Spleen (tissue), 11 donors: ENCODE measurements at regions not wholly inside any gene's neighbourhood (a gene's known extent, or its start where the extent isn't known, plus 50 kb on each side); places are given as distances from the start of the nearest gene placed in this dataset.
"Not testable (repeated sequence)": the region's sequence is repeated elsewhere in the genome, so short reads cannot be mapped to it uniquely, and the experiment has no call there.

ENCODE experiments used
- DNase-seq: peaks from one replicate; pipeline ENCODE4 v3.0.0-alpha.2; 2020
- H3K27ac ChIP-seq, 8 donors: fragments of 200-600 bp; sonication (generic) in 7 of 8; 1 replicate in 4 of 8; 2 replicates in 4 of 8; pipeline versions ENCODE4 v1.5.0 to v1.8.0; 2016 to 2021; ENCODE audit warnings: inconsistent platforms in 4 of 8, mild to moderate bottlenecking in 4 of 8, moderate library complexity in 1 of 8
- H3K27me3 ChIP-seq, 7 donors: fragments of 200-600 bp; sonication (generic) in 6 of 7; replicated peaks in 1 of 7; 1 replicate in 4 of 7; 2 replicates in 3 of 7; pipeline versions ENCODE4 v1.5.0 to v1.8.0; 2016 to 2021; ENCODE audit warnings: inconsistent platforms in 3 of 7, mild to moderate bottlenecking in 1 of 7
- H3K36me3 ChIP-seq, 6 donors: fragments of 200-600 bp; sonication (generic) in 5 of 6; 1 replicate in 4 of 6; 2 replicates in 2 of 6; pipeline versions ENCODE4 v1.5.0 to v1.8.0; 2016 to 2021; ENCODE audit warnings: inconsistent platforms in 2 of 6
- H3K4me1 ChIP-seq, 6 donors: fragments of 200-600 bp; sonication (generic) in 5 of 6; 1 replicate in 3 of 6; 2 replicates in 3 of 6; pipeline versions ENCODE4 v1.5.0 to v1.8.0; 2016 to 2021; ENCODE audit warnings: inconsistent platforms in 3 of 6
- H3K4me3 ChIP-seq, 8 donors: fragments of 200-600 bp; sonication (generic) in 7 of 8; 1 replicate in 4 of 8; 2 replicates in 4 of 8; pipeline versions ENCODE4 v1.5.0 to v1.8.0; 2016 to 2021; ENCODE audit warnings: inconsistent platforms in 4 of 8, mild to moderate bottlenecking in 4 of 8, moderate library complexity in 2 of 8
- H3K9me3 ChIP-seq, 8 donors: fragments of 200-600 bp; sonication (generic) in 7 of 8; 1 replicate in 4 of 8; 2 replicates in 4 of 8; pipeline versions ENCODE4 v1.5.0 to v1.8.0; 2016 to 2021; ENCODE audit warnings: inconsistent platforms in 4 of 8
- CTCF ChIP-seq, 11 experiments: fragments of 200-600 bp in 7 of 11; fragments of 450-650 bp in 4 of 11; sonication (generic) in 4 of 11; IDR thresholded peaks in 8 of 11; conservative IDR thresholded peaks in 3 of 11; 1 replicate in 7 of 11; 2 replicates in 4 of 11; pipeline versions ENCODE4 v1.4.0 to v1.8.0; 2016 to 2021; ENCODE audit warnings: antibody characterized with exemption in 11 of 11, inconsistent platforms in 4 of 11, mild to moderate bottlenecking in 1 of 11
- POLR2A ChIP-seq, 3 donors: fragments of 450-650 bp; IDR thresholded peaks; one replicate each; pipeline ENCODE4 v1.5.1; 2017; ENCODE audit warnings: antibody characterized with exemption in 3 of 3, mild to moderate bottlenecking in 1 of 3
- POLR2AphosphoS5 ChIP-seq, 3 donors: sonication (generic); formaldehyde crosslinking; IDR thresholded peaks; one replicate each; pipeline ENCODE4 v1.5.1; 2017; ENCODE audit warnings: antibody characterized with exemption in 3 of 3
- WGBS, 5 donors: extraction: QIAGEN DNeasy Blood & Tissue Kit in 3 of 5; methylation state at CpG; one replicate each; pipeline versions ENCODE4 v1.1.5 to v1.1.7; 2013 to 2018; 5-methylcytosine and 5-hydroxymethylcytosine counted together
- intact Hi-C: fragments of 100-400 bp; cut with DNase I; formaldehyde crosslinking; loops from one replicate; pipeline ENCODE4 v1.15.0; 2023; ENCODE audit warnings: low total_unique reads
- donor health status: healthy with polysubstance abuse.
- donor health status: DM: no; HTN: no; CAD: no; lungs with moderate emphysema.
- donor health status: DM: no; HTN: no; CAD: no.
- donor health status: Bipolar disorder and iron deficiency.
- donor health status: healthy.
- donor health status: DM: no; HTN: no; CAD: no.
- donor health status: DM: yes; HTN: yes; CAD: no.

GRCh38 chr9:115466756-115467155, 348.8 kb upstream of the TNC start:
- Histone ChIP-seq H3K4me3 (no peak overlapping the region), H3K27ac (peak overlapping the region in 3 of 8 donors; percentile 19 to 44 (median 27))
- WGBS, 5 donors = 78 to 91% (median 83%) methylated on average over 7 of the region's 7 CpGs

GRCh38 chr9:115469841-115470240, 351.9 kb upstream of the TNC start:
- no peaks in the 10 kb centered on the region for H3K27me3 ChIP-seq
- 76 to 88% (median 84%) methylated on average over 2 of the region's 2 CpGs for WGBS, 5 donors
- peaks cover 0 to 16% (median 9%) of the 10 kb centered on the region in 8 donors for H3K9me3 ChIP-seq
- H3K4me1 ChIP-seq = no peaks in the 10 kb centered on the region
- DNase-seq = no peak
- intact Hi-C loops = no loop called here
- no peaks in the 10 kb centered on the region for H3K36me3 ChIP-seq
- no peak for TF ChIP-seq POLR2AphosphoS5 (IDR thresholded peaks at IDR 0.05)
- TF ChIP-seq POLR2A (IDR thresholded peaks at IDR 0.05) = no peak
- TF ChIP-seq CTCF (IDR thresholded peaks at IDR 0.05 in 8 of 11, conservative IDR thresholded peaks at IDR 0.05 in 3 of 11) = no peak
- H3K4me3 ChIP-seq = no peak overlapping the region
- H3K27ac ChIP-seq = no peak overlapping the region

More at GRCh38 chr9:115466756-115467155, 348.8 kb upstream of the TNC start:
- Histone ChIP-seq H3K9me3 (peaks cover 0 to 16% (median 9%) of the 10 kb centered on the region in 8 donors), H3K27me3 (no peaks in the 10 kb centered on the region), H3K4me1 (no peaks in the 10 kb centered on the region), H3K36me3 (no peaks in the 10 kb centered on the region)
- TF ChIP-seq CTCF (IDR thresholded peaks at IDR 0.05 in 8 of 11, conservative IDR thresholded peaks at IDR 0.05 in 3 of 11) (no peak), POLR2AphosphoS5 (IDR thresholded peaks at IDR 0.05) (no peak), POLR2A (IDR thresholded peaks at IDR 0.05) (no peak)
- DNase-seq = no peak
- intact Hi-C loops = no loop called here

GRCh38 chr9:115473032-115473431, 355.1 kb upstream of the TNC start:
- DNase-seq, H3K36me3 ChIP-seq, H3K4me3 ChIP-seq, intact Hi-C loops, H3K4me1 ChIP-seq, H3K27me3 ChIP-seq, H3K27ac ChIP-seq: not testable (repeated sequence)
- H3K9me3 ChIP-seq = peaks cover 0 to 11% (median 7%) of the 10 kb centered on the region in 8 donors
- 74 to 100% (median 96%) methylated on average over 2 to 3 of the region's 3 CpGs for WGBS, 5 donors

- H3K9me3 ChIP-seq = no peaks in the 10 kb centered on the region
- 62 to 92% (median 86%) methylated on average over 2 of the region's 2 CpGs for WGBS, 5 donors
- no peaks in the 10 kb centered on the region for H3K36me3 ChIP-seq
- H3K4me1 ChIP-seq = no peaks in the 10 kb centered on the region
- TF ChIP-seq POLR2A (IDR thresholded peaks at IDR 0.05) (no peak), POLR2AphosphoS5 (IDR thresholded peaks at IDR 0.05) (no peak), CTCF (IDR thresholded peaks at IDR 0.05 in 8 of 11, conservative IDR thresholded peaks at IDR 0.05 in 3 of 11) (no peak)
- H3K4me3 ChIP-seq = no peak overlapping the region
- DNase-seq = no peak
- no peaks in the 10 kb centered on the region for H3K27me3 ChIP-seq
- intact Hi-C loops = no loop called here
- H3K27ac ChIP-seq = no peak overlapping the region
These were observed 363.8 kb upstream of the TNC start for GRCh38 chr9:115481769-115482168.

GRCh38 chr9:115482747-115483146, 364.8 kb upstream of the TNC start:
- no peak for TF ChIP-seq CTCF (IDR thresholded peaks at IDR 0.05 in 8 of 11, conservative IDR thresholded peaks at IDR 0.05 in 3 of 11)
- H3K27ac ChIP-seq = no peak overlapping the region
- no peaks in the 10 kb centered on the region for H3K36me3 ChIP-seq
- no peaks in the 10 kb centered on the region for H3K4me1 ChIP-seq
- no peaks in the 10 kb centered on the region for H3K9me3 ChIP-seq
- H3K4me3 ChIP-seq = no peak overlapping the region
- WGBS, 5 donors = 87 to 92% (median 89%) methylated on average over 3 of the region's 3 CpGs
- intact Hi-C loops = no loop called here
- no peaks in the 10 kb centered on the region for H3K27me3 ChIP-seq
- no peak for DNase-seq
